ENCODE measurements at regions not wholly inside any gene's neighbourhood (a gene's known extent, or its start where the extent isn't known, plus 50 kb on each side); places are given as distances from the start of the nearest gene placed in this dataset.

DNA sequence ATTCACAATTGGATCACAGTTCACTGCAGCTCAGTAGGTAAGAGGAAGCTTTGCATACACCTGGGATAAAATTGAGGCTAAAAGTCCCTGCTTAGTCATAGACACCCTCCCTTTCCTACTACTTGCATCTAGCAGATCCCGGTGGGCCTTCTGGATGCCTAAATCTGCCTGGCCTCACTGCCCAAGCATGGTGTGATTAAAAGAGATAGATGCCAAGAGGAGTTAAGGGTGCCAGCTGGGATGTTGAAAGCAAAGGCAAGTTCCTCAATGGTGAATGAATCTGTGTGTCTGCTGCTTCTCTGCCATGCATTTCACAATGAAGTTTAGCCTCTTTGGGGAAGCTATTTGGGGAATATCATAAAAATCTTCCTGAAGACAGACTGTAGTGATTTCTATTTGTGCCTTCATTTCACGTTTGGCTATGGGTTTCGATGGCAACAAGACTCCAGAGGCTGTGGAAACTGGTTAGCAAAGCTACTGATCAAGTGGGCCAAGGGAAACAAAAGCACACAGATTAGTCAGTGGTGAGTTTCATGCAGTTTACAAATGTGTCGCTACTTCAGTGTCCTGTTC is 534.0 kb downstream of the ANKRD50 start:
- TF ChIP-seq, protein P1, sequence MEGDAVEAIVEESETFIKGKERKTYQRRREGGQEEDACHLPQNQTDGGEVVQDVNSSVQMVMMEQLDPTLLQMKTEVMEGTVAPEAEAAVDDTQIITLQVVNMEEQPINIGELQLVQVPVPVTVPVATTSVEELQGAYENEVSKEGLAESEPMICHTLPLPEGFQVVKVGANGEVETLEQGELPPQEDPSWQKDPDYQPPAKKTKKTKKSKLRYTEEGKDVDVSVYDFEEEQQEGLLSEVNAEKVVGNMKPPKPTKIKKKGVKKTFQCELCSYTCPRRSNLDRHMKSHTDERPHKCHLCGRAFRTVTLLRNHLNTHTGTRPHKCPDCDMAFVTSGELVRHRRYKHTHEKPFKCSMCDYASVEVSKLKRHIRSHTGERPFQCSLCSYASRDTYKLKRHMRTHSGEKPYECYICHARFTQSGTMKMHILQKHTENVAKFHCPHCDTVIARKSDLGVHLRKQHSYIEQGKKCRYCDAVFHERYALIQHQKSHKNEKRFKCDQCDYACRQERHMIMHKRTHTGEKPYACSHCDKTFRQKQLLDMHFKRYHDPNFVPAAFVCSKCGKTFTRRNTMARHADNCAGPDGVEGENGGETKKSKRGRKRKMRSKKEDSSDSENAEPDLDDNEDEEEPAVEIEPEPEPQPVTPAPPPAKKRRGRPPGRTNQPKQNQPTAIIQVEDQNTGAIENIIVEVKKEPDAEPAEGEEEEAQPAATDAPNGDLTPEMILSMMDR (IDR thresholded peaks at IDR 0.05; ENCODE audit: partially characterized antibody, unreplicated experiment) = no peak
- peaks cover 3% of the 10 kb centered on the region for H3K9me3 Mint-ChIP-seq (ENCODE audit: unreplicated experiment)
- H3K27me3 Mint-ChIP-seq (ENCODE audit: unreplicated experiment) = no peaks in the 10 kb centered on the region
- H3K27ac Mint-ChIP-seq (ENCODE audit: unreplicated experiment) = no peak overlapping the region
- no peaks in the 10 kb centered on the region for H3K36me3 Mint-ChIP-seq (ENCODE audit: unreplicated experiment)
- H3K4me1 Mint-ChIP-seq (ENCODE audit: low read depth, unreplicated experiment) = no peaks in the 10 kb centered on the region
- DNase-seq = no peak
- H3K4me3 Mint-ChIP-seq (ENCODE audit: unreplicated experiment) = no peak overlapping the region

DNA sequence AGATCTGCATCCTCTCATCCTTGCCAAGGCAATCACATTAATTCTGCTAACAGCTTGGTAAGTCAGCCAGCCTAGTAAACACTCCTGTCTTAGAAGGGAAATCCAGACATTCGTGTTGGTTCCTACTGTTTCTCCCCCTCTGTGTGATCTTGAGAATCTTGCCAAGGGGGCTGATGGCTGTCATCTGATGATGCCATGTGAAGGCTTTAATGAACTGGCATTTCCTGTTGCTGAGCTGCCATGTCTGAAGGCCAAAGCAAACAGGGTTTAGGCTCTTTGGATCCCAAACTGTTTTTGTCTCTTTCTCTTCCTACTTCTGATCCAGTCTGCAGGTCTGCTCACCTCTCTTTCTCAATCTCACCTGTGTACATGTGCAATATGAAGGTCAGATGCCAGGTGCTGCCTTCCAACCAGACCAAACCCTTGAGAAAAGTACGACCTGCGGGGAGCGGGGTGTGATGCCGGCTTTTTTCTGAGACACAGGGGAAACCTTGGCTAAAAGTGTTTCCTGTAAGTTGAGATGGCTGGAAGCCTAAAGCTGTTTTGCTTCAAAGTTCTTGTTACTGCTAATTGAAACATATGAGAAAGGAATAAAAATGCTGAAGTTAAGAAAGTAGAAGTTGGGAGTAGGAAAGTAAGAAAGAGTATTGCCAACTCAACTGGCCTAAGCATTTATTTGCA is 532.9 kb downstream of the ANKRD50 start:
- Mint-ChIP-seq H3K27ac (ENCODE audit: unreplicated experiment) (no peak overlapping the region), H3K9me3 (ENCODE audit: unreplicated experiment) (peaks cover 3% of the 10 kb centered on the region)

DNA sequence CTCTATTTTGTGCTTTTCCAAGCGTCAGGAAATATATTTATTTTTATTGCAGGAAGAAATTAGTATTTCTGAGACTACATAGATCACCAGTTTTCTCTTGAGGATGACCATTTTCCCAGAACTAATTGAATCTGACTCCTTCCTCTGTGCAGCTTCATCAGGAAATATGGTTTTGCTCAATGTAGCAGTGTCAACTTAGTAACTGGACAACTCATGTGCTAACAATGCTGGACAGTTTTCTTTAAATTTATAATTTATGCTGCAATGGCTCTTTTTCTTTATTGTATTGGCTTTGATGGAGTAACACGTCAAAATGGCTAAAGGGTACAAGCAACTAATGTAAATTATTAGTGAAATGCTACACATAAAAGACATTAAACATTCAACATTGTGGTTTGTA is 531.5 kb downstream of the ANKRD50 start:
- Mint-ChIP-seq H3K27me3 (ENCODE audit: unreplicated experiment) (no peaks in the 10 kb centered on the region), H3K4me3 (ENCODE audit: unreplicated experiment) (no peak overlapping the region), H3K4me1 (ENCODE audit: low read depth, unreplicated experiment) (no peaks in the 10 kb centered on the region), H3K9me3 (ENCODE audit: unreplicated experiment) (peaks cover 3% of the 10 kb centered on the region), H3K27ac (ENCODE audit: unreplicated experiment) (no peak overlapping the region), H3K36me3 (ENCODE audit: unreplicated experiment) (no peaks in the 10 kb centered on the region)
- TF ChIP-seq, protein P1 (IDR thresholded peaks at IDR 0.05; ENCODE audit: partially characterized antibody, unreplicated experiment) = no peak
- DNase-seq = no peak

More for the DNA sequence above, 532.9 kb downstream of the ANKRD50 start:
- Mint-ChIP-seq H3K4me3 (ENCODE audit: unreplicated experiment) (no peak overlapping the region), H3K4me1 (ENCODE audit: low read depth, unreplicated experiment) (no peaks in the 10 kb centered on the region), H3K36me3 (ENCODE audit: unreplicated experiment) (no peaks in the 10 kb centered on the region), H3K27me3 (ENCODE audit: unreplicated experiment) (no peaks in the 10 kb centered on the region)
- TF ChIP-seq, protein P1 (IDR thresholded peaks at IDR 0.05; ENCODE audit: partially characterized antibody, unreplicated experiment) = no peak
- DNase-seq = no peak

DNA sequence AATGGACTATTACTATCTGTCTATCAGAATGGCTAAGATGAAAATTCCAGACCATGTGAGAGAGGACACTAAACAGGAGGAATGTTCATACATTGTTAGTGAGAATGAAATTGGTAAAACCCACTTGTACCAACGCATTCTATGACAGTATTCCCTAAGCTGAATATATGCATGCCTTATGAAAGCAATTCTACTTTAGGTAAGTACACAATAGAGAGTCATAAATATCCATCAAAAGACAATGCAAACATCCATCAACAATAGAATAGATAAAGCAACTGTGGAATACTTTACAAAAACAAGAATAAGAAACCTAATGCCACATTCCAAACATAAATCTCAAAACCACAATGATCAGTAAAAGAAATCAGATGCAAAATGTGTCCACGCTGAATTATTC is 529.3 kb downstream of the ANKRD50 start:
- no peaks in the 10 kb centered on the region for H3K27me3 Mint-ChIP-seq (ENCODE audit: unreplicated experiment)
- H3K4me1 Mint-ChIP-seq (ENCODE audit: low read depth, unreplicated experiment) = no peaks in the 10 kb centered on the region
- no peak for DNase-seq
- H3K27ac Mint-ChIP-seq (ENCODE audit: unreplicated experiment) = no peak overlapping the region
- peaks cover 3% of the 10 kb centered on the region for H3K9me3 Mint-ChIP-seq (ENCODE audit: unreplicated experiment)
- no peaks in the 10 kb centered on the region for H3K36me3 Mint-ChIP-seq (ENCODE audit: unreplicated experiment)
- TF ChIP-seq, protein P1 (IDR thresholded peaks at IDR 0.05; ENCODE audit: partially characterized antibody, unreplicated experiment) = no peak
- no peak overlapping the region for H3K4me3 Mint-ChIP-seq (ENCODE audit: unreplicated experiment)

DNA sequence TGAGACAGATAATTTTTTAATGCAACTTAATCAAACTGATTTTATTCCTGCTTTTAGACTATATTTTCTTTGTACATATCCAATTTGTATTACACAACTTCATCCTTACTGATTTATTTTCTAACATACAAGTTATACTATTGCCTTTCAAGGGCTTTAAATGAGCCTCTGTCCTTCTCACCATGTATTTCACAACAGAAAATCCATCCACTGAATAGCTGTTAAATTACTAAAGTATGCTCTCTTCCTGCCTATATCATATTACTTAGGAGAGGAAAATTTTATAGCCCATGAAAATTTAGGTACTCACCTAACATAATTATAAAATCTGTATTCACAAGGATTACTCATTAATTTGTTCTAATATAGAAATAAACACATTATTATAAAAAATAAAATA is 528.6 kb downstream of the ANKRD50 start:
- Mint-ChIP-seq H3K4me1 (ENCODE audit: low read depth, unreplicated experiment) (no peaks in the 10 kb centered on the region), H3K27me3 (ENCODE audit: unreplicated experiment) (no peaks in the 10 kb centered on the region), H3K27ac (ENCODE audit: unreplicated experiment) (no peak overlapping the region), H3K36me3 (ENCODE audit: unreplicated experiment) (no peaks in the 10 kb centered on the region), H3K4me3 (ENCODE audit: unreplicated experiment) (no peak overlapping the region), H3K9me3 (ENCODE audit: unreplicated experiment) (peaks cover 3% of the 10 kb centered on the region)
- no peak for DNase-seq
- TF ChIP-seq, protein P1 (IDR thresholded peaks at IDR 0.05; ENCODE audit: partially characterized antibody, unreplicated experiment) = no peak

Data from glutamatergic neuron (in vitro differentiated cells).